SK-N-SH (cell line): ENCODE measurements at regions not wholly inside any gene's neighbourhood (a gene's known extent, or its start where the extent isn't known, plus 50 kb on each side); places are given as distances from the start of the nearest gene placed in this dataset.

Experiments used
- CTCF ChIA-PET: fragments of 300-600, 350-600 bp; formaldehyde crosslinking; extraction: SDS; loops from one replicate; lab custom pipeline; 2021; lab: Yijun Ruan, JAX
- POLR2A ChIA-PET: fragments of 350-600 bp; sonication (Branson Sonifier 250); formaldehyde crosslinking; extraction: SDS; loops from one replicate; lab custom pipeline; 2020; ENCODE audit warnings: antibody characterized with exemption, inconsistent platforms; lab: Yijun Ruan, JAX
- DNase-seq: peaks from one replicate; pipeline ENCODE4 v3.0.0; 2012
- H2AFZ ChIP-seq: fragments of 200-600 bp; sonication (generic); 2 replicates; pipeline ENCODE4 v1.8.1; 2016; ENCODE audit warnings: antibody characterized with exemption, mild to moderate bottlenecking, low read depth
- H3F3A ChIP-seq: fragments of 200-600 bp; sonication (generic); replicated peaks from 2 replicates; pipeline ENCODE3; 2016; ENCODE audit warnings: antibody characterized with exemption, mild to moderate bottlenecking; ENCODE audit not compliant: insufficient read depth
- H3K27ac ChIP-seq, 2 experiments: fragments of 200-500 bp in 1 of 2; fragments of 200-600 bp in 1 of 2; sonication (Bioruptor generic) in 1 of 2; sonication (generic), shearing (Covaris generic) in 1 of 2; 2 replicates each; pipeline versions ENCODE4 v1.5.1 to v1.6.1; 2014 to 2016; ENCODE audit warnings: low read depth in 2 of 2, inconsistent platforms in 1 of 2, low read length in 1 of 2, mild to moderate bottlenecking in 1 of 2, mixed read lengths in 1 of 2
- H3K27me3 ChIP-seq: fragments of 200-600 bp; sonication (generic), shearing (Covaris generic); 2 replicates; pipeline ENCODE4 v1.6.1; 2016; ENCODE audit warnings: mixed run types; ENCODE audit not compliant: insufficient read depth
- H3K36me3 ChIP-seq, 2 experiments: fragments of 200-500 bp in 1 of 2; fragments of 200-600 bp in 1 of 2; sonication (Bioruptor generic) in 1 of 2; sonication (generic) in 1 of 2; replicated peaks in 1 of 2; 2 replicates each; pipeline versions ENCODE3 to v1.5.1; 2014 to 2016; ENCODE audit warnings: low read length in 1 of 2, mild to moderate bottlenecking in 1 of 2; ENCODE audit not compliant: insufficient read depth in 2 of 2, control insufficient read depth in 1 of 2
- H3K4me1 ChIP-seq, 2 experiments: fragments of 200-500 bp in 1 of 2; fragments of 200-600 bp in 1 of 2; sonication (Bioruptor generic) in 1 of 2; sonication (generic), shearing (Covaris generic) in 1 of 2; 2 replicates each; pipeline versions ENCODE4 v1.5.1 to v1.6.1; 2014 to 2016; ENCODE audit warnings: low read depth in 1 of 2, low read length in 1 of 2, mixed run types in 1 of 2; ENCODE audit not compliant: insufficient read depth in 2 of 2, control insufficient read depth in 1 of 2
- H3K4me2 ChIP-seq: fragments of 200-600 bp; sonication (generic), shearing (Covaris generic); 2 replicates; pipeline ENCODE4 v1.6.1; 2017; ENCODE audit warnings: mixed run types
- H3K4me3 ChIP-seq, 2 experiments: fragments of 200-500 bp in 1 of 2; fragments of 200-600 bp in 1 of 2; sonication (Bioruptor generic) in 1 of 2; sonication (generic), shearing (Covaris generic) in 1 of 2; 2 replicates each; pipeline versions ENCODE4 v1.5.1 to v1.8.1; 2014 to 2016; ENCODE audit warnings: low read depth in 2 of 2, inconsistent platforms in 1 of 2, low read length in 1 of 2, mild to moderate bottlenecking in 1 of 2, mixed read lengths in 1 of 2, moderate library complexity in 1 of 2
- H3K79me2 ChIP-seq: fragments of 200-600 bp; sonication (generic); 2 replicates; pipeline ENCODE4 v1.8.1; 2017; ENCODE audit warnings: mild to moderate bottlenecking; ENCODE audit not compliant: insufficient read depth
- H3K9ac ChIP-seq: fragments of 200-600 bp; sonication (generic); 2 replicates; pipeline ENCODE4 v1.6.1; 2017; ENCODE audit warnings: mixed run types
- H3K9me2 ChIP-seq: fragments of 200-600 bp; sonication (generic); 2 replicates; pipeline ENCODE4 v1.6.1; 2017; ENCODE audit warnings: mixed run types
- H3K9me3 ChIP-seq: fragments of 200-600 bp; sonication (generic); 2 replicates; pipeline ENCODE4 v1.6.1; 2017; ENCODE audit warnings: mixed run types, mild to moderate bottlenecking, moderate library complexity
- H4K20me1 ChIP-seq: fragments of 200-600 bp; sonication (generic); 2 replicates; pipeline ENCODE4 v1.6.1; 2017; ENCODE audit warnings: mild to moderate bottlenecking, mixed run types; ENCODE audit not compliant: insufficient read depth
- CHD2 ChIP-seq: fragments of 150-350 bp; IDR thresholded peaks from 2 replicates; pipeline ENCODE4 v1.6.1; 2018; ENCODE audit warnings: low read length; ENCODE audit not compliant: partially characterized antibody
- EP300 ChIP-seq, 2 experiments: IDR thresholded peaks; 2 replicates each; pipeline versions ENCODE4 v1.4.0 to v1.6.1; 2012; ENCODE audit warnings: borderline replicate concordance in 1 of 2, low read depth in 1 of 2, low read length in 1 of 2
- EZH2phosphoT487 ChIP-seq: fragments of 200-600 bp; sonication (generic); IDR thresholded peaks from 2 replicates; pipeline ENCODE4 v1.6.1; 2017; ENCODE audit warnings: low read depth, mixed run types, mild to moderate bottlenecking, antibody characterized with exemption, moderate library complexity, borderline replicate concordance
- GABPA ChIP-seq: IDR thresholded peaks from 2 replicates; pipeline ENCODE4 v1.4.0; 2012; ENCODE audit warnings: low read depth, mild to moderate bottlenecking
- JUND ChIP-seq: IDR thresholded peaks from 2 replicates; pipeline ENCODE4 v1.4.0; 2012
- MEF2A ChIP-seq: IDR thresholded peaks from 2 replicates; pipeline ENCODE4 v1.4.0; 2012; ENCODE audit warnings: low read depth, borderline replicate concordance
- NFIC ChIP-seq: IDR thresholded peaks from 2 replicates; pipeline ENCODE4 v1.4.0; 2012; ENCODE audit warnings: borderline replicate concordance
- RCOR1 ChIP-seq: fragments of 150-350 bp; IDR thresholded peaks from 2 replicates; pipeline ENCODE4 v1.6.1; 2017; ENCODE audit warnings: antibody characterized with exemption, low read length
- RFX5 ChIP-seq: IDR thresholded peaks from 2 replicates; pipeline ENCODE4 v1.6.1; 2012; ENCODE audit warnings: mild to moderate bottlenecking, improper control_type of control experiment, low read length
- SIN3A ChIP-seq: IDR thresholded peaks from 2 replicates; pipeline ENCODE4 v1.6.1; 2012; ENCODE audit warnings: low read depth, mild to moderate bottlenecking, low read length, moderate library complexity, borderline replicate concordance
- SMC3 ChIP-seq: IDR thresholded peaks from 2 replicates; pipeline ENCODE4 v1.6.1; 2012; ENCODE audit warnings: low read depth, low read length, improper control_type of control experiment
- TAF1 ChIP-seq: IDR thresholded peaks from 2 replicates; pipeline ENCODE4 v1.6.1; 2012; ENCODE audit warnings: low read depth, mild to moderate bottlenecking, low read length, moderate library complexity, borderline replicate concordance
- TCF12 ChIP-seq: IDR thresholded peaks from 2 replicates; pipeline ENCODE4 v1.4.0; 2012
- YY1 ChIP-seq: IDR thresholded peaks from 2 replicates; pipeline ENCODE4 v1.4.0; 2012; ENCODE audit warnings: low read depth, mild to moderate bottlenecking
- WGBS: methylation state at CpG from one replicate; pipeline ENCODE4 v1.1.6; 2017; ENCODE audit warnings: low lambda C conversion rate; 5-methylcytosine and 5-hydroxymethylcytosine counted together
- TF ChIP-seq, protein P1 (sequence below): fragments of 150-350 bp; IDR thresholded peaks from 2 replicates; pipeline ENCODE4 v1.6.1; 2017; ENCODE audit warnings: antibody characterized with exemption, low read length, low read depth, borderline replicate concordance
- TF ChIP-seq, protein P2 (sequence below): IDR thresholded peaks from 2 replicates; pipeline ENCODE4 v1.4.0; 2012; ENCODE audit warnings: low read depth
- TF ChIP-seq, protein P3 (sequence below): IDR thresholded peaks from 2 replicates; pipeline ENCODE4 v1.6.1; 2012; ENCODE audit warnings: mild to moderate bottlenecking, low read depth, low read length, moderate library complexity

DNA sequence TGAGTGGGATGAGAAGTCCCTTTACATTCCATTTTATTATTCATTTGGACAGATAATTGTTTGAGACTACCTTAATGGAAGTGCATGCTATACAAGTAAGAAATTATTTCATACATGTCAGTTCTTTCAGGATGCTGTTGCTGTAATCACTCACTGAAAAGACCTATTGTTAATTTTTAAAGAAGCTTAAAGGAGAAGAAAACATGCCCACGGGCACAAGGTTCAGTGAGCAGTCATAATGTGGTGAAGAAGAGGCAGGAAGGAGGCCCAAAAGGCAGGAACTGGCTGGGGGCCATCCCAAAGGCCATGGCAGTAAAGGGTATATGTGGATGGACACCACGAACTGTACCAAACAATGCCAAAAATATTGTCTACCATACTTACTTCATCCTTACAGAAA is 206.0 kb downstream of the LYPLAL1 start:
- Histone ChIP-seq H3K4me3 (no peak overlapping the region), H3K27ac (no peak overlapping the region), H2AFZ (no peak overlapping the region), H3K4me2 (no peak overlapping the region), H3K36me3 (no peaks in the 10 kb centered on the region), H4K20me1 (no peaks in the 10 kb centered on the region), H3K79me2 (no peaks in the 10 kb centered on the region), H3F3A (peaks cover 4% of the 10 kb centered on the region), H3K4me1 (no peaks in the 10 kb centered on the region; a peak in 1 of 4 replicates), H3K9me2 (no peaks in the 10 kb centered on the region), H3K9ac (no peak overlapping the region), H3K27me3 (no peaks in the 10 kb centered on the region), H3K9me3 (no peaks in the 10 kb centered on the region)
- POLR2A ChIA-PET = no interaction called here
- no peak for DNase-seq
- TF ChIP-seq NFIC (no peak), YY1 (no peak), TAF1 (no peak), TCF12 (no peak), RFX5 (no peak), SMC3 (no peak)
- TF ChIP-seq, protein P1, sequence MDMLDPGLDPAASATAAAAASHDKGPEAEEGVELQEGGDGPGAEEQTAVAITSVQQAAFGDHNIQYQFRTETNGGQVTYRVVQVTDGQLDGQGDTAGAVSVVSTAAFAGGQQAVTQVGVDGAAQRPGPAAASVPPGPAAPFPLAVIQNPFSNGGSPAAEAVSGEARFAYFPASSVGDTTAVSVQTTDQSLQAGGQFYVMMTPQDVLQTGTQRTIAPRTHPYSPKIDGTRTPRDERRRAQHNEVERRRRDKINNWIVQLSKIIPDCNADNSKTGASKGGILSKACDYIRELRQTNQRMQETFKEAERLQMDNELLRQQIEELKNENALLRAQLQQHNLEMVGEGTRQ = no peak
- WGBS = 68% methylated on average over 2 of the region's 2 CpGs
- CTCF ChIA-PET = no interaction called here

DNA sequence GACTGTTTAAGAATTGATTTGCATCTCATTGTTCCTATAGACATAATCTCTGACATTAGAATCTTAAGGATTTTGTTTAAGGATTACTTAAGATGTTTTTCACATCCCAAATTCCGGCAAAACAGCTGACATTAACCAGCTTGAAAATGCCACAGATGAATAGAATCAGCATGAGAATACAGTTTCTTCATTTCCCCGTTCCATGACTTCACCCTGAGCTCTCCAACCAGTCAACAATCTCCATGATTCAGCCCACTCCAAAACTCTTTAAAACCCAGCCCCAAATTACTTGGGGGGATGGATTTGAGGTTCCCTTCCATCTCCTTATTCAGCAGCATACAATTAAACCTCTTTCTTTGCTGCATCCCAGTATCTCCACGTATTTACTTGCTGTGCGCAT is 201.0 kb downstream of the LYPLAL1 start:
- WGBS = 83% methylated on average over 4 of the region's 4 CpGs
- POLR2A ChIA-PET = no interaction called here
- Histone ChIP-seq H3K9me2 (no peaks in the 10 kb centered on the region), H3K27me3 (no peaks in the 10 kb centered on the region), H3K4me1 (peaks cover 0 to 14% of the 10 kb centered on the region in 2 experiments; a peak in 3 of 4 replicates), H3K9me3 (no peaks in the 10 kb centered on the region), H3F3A (no peaks in the 10 kb centered on the region), H4K20me1 (no peaks in the 10 kb centered on the region), H3K9ac (no peak overlapping the region), H3K4me2 (no peak overlapping the region), H2AFZ (no peak overlapping the region), H3K4me3 (no peak overlapping the region), H3K79me2 (no peaks in the 10 kb centered on the region), H3K27ac (peak overlapping the region in 1 of 2 experiments; percentile 77; a peak in 1 of 4 replicates), H3K36me3 (no peaks in the 10 kb centered on the region)
- DNase-seq = no peak
- CTCF ChIA-PET = interaction anchor here (0.6 to 2.8 kb wide), 2 partner anchors 11 to 1036 kb away, joined by 3 to 15 read pairs; no protein-coding TSS in a partner anchor
- TF ChIP-seq, protein P2, sequence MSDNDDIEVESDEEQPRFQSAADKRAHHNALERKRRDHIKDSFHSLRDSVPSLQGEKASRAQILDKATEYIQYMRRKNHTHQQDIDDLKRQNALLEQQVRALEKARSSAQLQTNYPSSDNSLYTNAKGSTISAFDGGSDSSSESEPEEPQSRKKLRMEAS = no peak
- TF ChIP-seq SIN3A (no peak), EZH2phosphoT487 (no peak), CHD2 (no peak), EP300 (IDR thresholded peaks at IDR 0.05; ENCODE audit: borderline replicate concordance in 1 of 2, low read depth in 1 of 2, low read length in 1 of 2) (no peak), NFIC (no peak), MEF2A (no peak), RCOR1 (no peak), GABPA (no peak), JUND (no peak)
- TF ChIP-seq, protein P3, sequence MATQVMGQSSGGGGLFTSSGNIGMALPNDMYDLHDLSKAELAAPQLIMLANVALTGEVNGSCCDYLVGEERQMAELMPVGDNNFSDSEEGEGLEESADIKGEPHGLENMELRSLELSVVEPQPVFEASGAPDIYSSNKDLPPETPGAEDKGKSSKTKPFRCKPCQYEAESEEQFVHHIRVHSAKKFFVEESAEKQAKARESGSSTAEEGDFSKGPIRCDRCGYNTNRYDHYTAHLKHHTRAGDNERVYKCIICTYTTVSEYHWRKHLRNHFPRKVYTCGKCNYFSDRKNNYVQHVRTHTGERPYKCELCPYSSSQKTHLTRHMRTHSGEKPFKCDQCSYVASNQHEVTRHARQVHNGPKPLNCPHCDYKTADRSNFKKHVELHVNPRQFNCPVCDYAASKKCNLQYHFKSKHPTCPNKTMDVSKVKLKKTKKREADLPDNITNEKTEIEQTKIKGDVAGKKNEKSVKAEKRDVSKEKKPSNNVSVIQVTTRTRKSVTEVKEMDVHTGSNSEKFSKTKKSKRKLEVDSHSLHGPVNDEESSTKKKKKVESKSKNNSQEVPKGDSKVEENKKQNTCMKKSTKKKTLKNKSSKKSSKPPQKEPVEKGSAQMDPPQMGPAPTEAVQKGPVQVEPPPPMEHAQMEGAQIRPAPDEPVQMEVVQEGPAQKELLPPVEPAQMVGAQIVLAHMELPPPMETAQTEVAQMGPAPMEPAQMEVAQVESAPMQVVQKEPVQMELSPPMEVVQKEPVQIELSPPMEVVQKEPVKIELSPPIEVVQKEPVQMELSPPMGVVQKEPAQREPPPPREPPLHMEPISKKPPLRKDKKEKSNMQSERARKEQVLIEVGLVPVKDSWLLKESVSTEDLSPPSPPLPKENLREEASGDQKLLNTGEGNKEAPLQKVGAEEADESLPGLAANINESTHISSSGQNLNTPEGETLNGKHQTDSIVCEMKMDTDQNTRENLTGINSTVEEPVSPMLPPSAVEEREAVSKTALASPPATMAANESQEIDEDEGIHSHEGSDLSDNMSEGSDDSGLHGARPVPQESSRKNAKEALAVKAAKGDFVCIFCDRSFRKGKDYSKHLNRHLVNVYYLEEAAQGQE = no peak
- TF ChIP-seq, protein P1 = no peak
